ENCODE measurements at regions not wholly inside any gene's neighbourhood (a gene's known extent, or its start where the extent isn't known, plus 50 kb on each side); places are given as distances from the start of the nearest gene placed in this dataset.

GRCh38 chr14:81738946-81739659 lies 205.4 kb upstream of the SEL1L start:
- H2AFZ ChIP-seq (ENCODE audit: low read length), result no peak overlapping the region
- ChIA-PET CTCF (ENCODE audit: unreplicated experiment) (no interaction called here), POLR2A (no interaction called here)
- H4K20me1 ChIP-seq (ENCODE audit: insufficient read depth, low read length), result no peaks in the 10 kb centered on the region
- no peaks in the 10 kb centered on the region for H3K9me3 ChIP-seq (ENCODE audit: low read length)
- no peaks in the 10 kb centered on the region for H3K4me1 ChIP-seq (ENCODE audit: insufficient read depth, low read length, poor library complexity, severe bottlenecking)
- no peaks in the 10 kb centered on the region for H3K79me2 ChIP-seq (ENCODE audit: insufficient read depth, low read depth, low read length)
- BruUV-seq (replicated peaks), result no TSS peak
- TF ChIP-seq, protein P1, sequence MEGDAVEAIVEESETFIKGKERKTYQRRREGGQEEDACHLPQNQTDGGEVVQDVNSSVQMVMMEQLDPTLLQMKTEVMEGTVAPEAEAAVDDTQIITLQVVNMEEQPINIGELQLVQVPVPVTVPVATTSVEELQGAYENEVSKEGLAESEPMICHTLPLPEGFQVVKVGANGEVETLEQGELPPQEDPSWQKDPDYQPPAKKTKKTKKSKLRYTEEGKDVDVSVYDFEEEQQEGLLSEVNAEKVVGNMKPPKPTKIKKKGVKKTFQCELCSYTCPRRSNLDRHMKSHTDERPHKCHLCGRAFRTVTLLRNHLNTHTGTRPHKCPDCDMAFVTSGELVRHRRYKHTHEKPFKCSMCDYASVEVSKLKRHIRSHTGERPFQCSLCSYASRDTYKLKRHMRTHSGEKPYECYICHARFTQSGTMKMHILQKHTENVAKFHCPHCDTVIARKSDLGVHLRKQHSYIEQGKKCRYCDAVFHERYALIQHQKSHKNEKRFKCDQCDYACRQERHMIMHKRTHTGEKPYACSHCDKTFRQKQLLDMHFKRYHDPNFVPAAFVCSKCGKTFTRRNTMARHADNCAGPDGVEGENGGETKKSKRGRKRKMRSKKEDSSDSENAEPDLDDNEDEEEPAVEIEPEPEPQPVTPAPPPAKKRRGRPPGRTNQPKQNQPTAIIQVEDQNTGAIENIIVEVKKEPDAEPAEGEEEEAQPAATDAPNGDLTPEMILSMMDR (conservative IDR thresholded peaks at IDR 0.05; ENCODE audit: low read length), result no peak
- no peak for TF ChIP-seq EZH2phosphoT487 (IDR thresholded peaks at IDR 0.05; ENCODE audit: borderline replicate concordance, low read depth, low read length)
- no peak overlapping the region for H3K4me3 ChIP-seq (ENCODE audit: low read depth, low read length, poor library complexity, severe bottlenecking)
- intact Hi-C loops (cut with micrococcal nuclease; ENCODE audit: unreplicated experiment), result no loop called here
- H3K4me2 ChIP-seq (ENCODE audit: low read length), result no peak overlapping the region
- H3K27ac ChIP-seq (ENCODE audit: low read depth, low read length, poor library complexity, severe bottlenecking), result no peak overlapping the region
- H3K9me2 ChIP-seq (ENCODE audit: insufficient read depth, low read length), result no peaks in the 10 kb centered on the region
- no peaks in the 10 kb centered on the region for H3K36me3 ChIP-seq (ENCODE audit: insufficient read depth, low read length)
- no peak for DNase-seq (ENCODE audit: low spot score)

- Histone ChIP-seq H3K4me1 (ENCODE audit: insufficient read depth, low read length, poor library complexity, severe bottlenecking) (no peaks in the 10 kb centered on the region), H3K9me3 (ENCODE audit: low read length) (no peaks in the 10 kb centered on the region), H3K27ac (ENCODE audit: low read depth, low read length, poor library complexity, severe bottlenecking) (no peak overlapping the region), H3K9me2 (ENCODE audit: insufficient read depth, low read length) (no peaks in the 10 kb centered on the region), H2AFZ (ENCODE audit: low read length) (no peak overlapping the region), H3K4me2 (ENCODE audit: low read length) (no peak overlapping the region), H3K4me3 (ENCODE audit: low read depth, low read length, poor library complexity, severe bottlenecking) (no peak overlapping the region), H3K79me2 (ENCODE audit: insufficient read depth, low read depth, low read length) (no peaks in the 10 kb centered on the region), H3K36me3 (ENCODE audit: insufficient read depth, low read length) (no peaks in the 10 kb centered on the region), H4K20me1 (ENCODE audit: insufficient read depth, low read length) (no peaks in the 10 kb centered on the region)
- ChIA-PET CTCF (ENCODE audit: unreplicated experiment) (no interaction called here), POLR2A (no interaction called here)
- intact Hi-C loops (cut with micrococcal nuclease; ENCODE audit: unreplicated experiment), result no loop called here
- TF ChIP-seq, protein P1 (conservative IDR thresholded peaks at IDR 0.05; ENCODE audit: low read length), result no peak
- no peak for TF ChIP-seq EZH2phosphoT487 (IDR thresholded peaks at IDR 0.05; ENCODE audit: borderline replicate concordance, low read depth, low read length)
- DNase-seq (ENCODE audit: low spot score), result no peak
- BruUV-seq (replicated peaks), result no TSS peak
Measured at GRCh38 chr14:81743605-81744004, 210.0 kb upstream of the SEL1L start.

DNA sequence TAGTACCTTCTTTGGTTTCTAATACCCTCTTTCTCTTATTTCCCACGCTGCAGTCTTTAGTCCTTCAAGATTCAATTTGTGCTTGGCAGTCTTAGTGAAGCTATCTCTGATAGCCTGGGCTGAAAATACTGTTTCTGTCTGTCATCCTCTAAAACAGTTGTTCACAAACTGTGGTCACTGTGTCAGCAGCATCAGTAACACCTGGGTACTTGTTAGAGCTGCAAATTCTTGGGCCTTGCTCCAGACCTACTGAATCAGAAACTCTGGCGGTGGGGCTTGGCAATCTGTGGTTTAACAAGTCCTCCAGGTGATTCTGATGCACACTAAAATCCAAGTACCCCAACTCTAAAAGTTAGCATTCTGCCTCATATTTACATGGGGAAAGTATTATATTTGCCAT lies 217.5 kb upstream of the SEL1L start:
- CTCF ChIA-PET (ENCODE audit: unreplicated experiment), result no interaction called here
- H3K79me2 ChIP-seq (ENCODE audit: insufficient read depth, low read depth, low read length), result no peaks in the 10 kb centered on the region
- H3K4me2 ChIP-seq (ENCODE audit: low read length), result no peak overlapping the region
- no peak overlapping the region for H2AFZ ChIP-seq (ENCODE audit: low read length)
- BruUV-seq (replicated peaks), result no TSS peak
- H3K27ac ChIP-seq (ENCODE audit: low read depth, low read length, poor library complexity, severe bottlenecking), result no peak overlapping the region
- H3K36me3 ChIP-seq (ENCODE audit: insufficient read depth, low read length), result no peaks in the 10 kb centered on the region
- no peaks in the 10 kb centered on the region for H4K20me1 ChIP-seq (ENCODE audit: insufficient read depth, low read length)
- DNase-seq (ENCODE audit: low spot score), result no peak
- no peaks in the 10 kb centered on the region for H3K9me2 ChIP-seq (ENCODE audit: insufficient read depth, low read length)
- POLR2A ChIA-PET, result no interaction called here
- TF ChIP-seq EZH2phosphoT487 (IDR thresholded peaks at IDR 0.05; ENCODE audit: borderline replicate concordance, low read depth, low read length), result no peak
- TF ChIP-seq, protein P1 (conservative IDR thresholded peaks at IDR 0.05; ENCODE audit: low read length), result no peak
- H3K9me3 ChIP-seq (ENCODE audit: low read length), result no peaks in the 10 kb centered on the region
- no peaks in the 10 kb centered on the region for H3K4me1 ChIP-seq (ENCODE audit: insufficient read depth, low read length, poor library complexity, severe bottlenecking)
- H3K4me3 ChIP-seq (ENCODE audit: low read depth, low read length, poor library complexity, severe bottlenecking), result no peak overlapping the region
- intact Hi-C loops (cut with micrococcal nuclease; ENCODE audit: unreplicated experiment), result no loop called here

Measured in OCI-LY7 (cell line).